Stimulated activated naive CD8-positive, alpha-beta T cell treated with anti-CD3 and anti-CD28 coated beads, Interleukin-15, amount 100 ng/mL, for 72 hours (primary cell): ENCODE measurements at regions not wholly inside any gene's neighbourhood (a gene's known extent, or its start where the extent isn't known, plus 50 kb on each side); places are given as distances from the start of the nearest gene placed in this dataset.

Experiments
- ATAC-seq: fragments of 150-1000 bp; cut with Tn5 transposase; 2 replicates; pipeline ENCODE4 v1.10.0; 2021; ENCODE audit warnings: mild to moderate bottlenecking, moderate library complexity
- DNase-seq, 2 donors: peaks; one replicate each; pipeline ENCODE4 v3.0.0; 2021 to 2022
- H3K27ac Mint-ChIP-seq, 2 donors: one replicate each; pipeline ENCODE4 v1.8.0; 2022; ENCODE audit warnings: mild to moderate bottlenecking in 2 of 2, mixed read lengths in 2 of 2, moderate library complexity in 2 of 2
- H3K27me3 Mint-ChIP-seq: one replicate; pipeline ENCODE4 v1.8.0; 2022; ENCODE audit warnings: mixed read lengths
- H3K4me1 Mint-ChIP-seq: one replicate; pipeline ENCODE4 v1.8.0; 2022; ENCODE audit warnings: mild to moderate bottlenecking, mixed read lengths
- H3K4me3 Mint-ChIP-seq, 2 donors: one replicate each; pipeline ENCODE4 v1.8.0; 2022; ENCODE audit warnings: mild to moderate bottlenecking in 2 of 2, mixed read lengths in 2 of 2, moderate library complexity in 1 of 2
- H3K9me3 Mint-ChIP-seq, 2 donors: one replicate each; pipeline ENCODE4 v1.8.0; 2022; ENCODE audit warnings: mixed read lengths in 2 of 2

GRCh38 chr18:43682196-43682595, 404.9 kb upstream of the SYT4 start:
- no peak overlapping the region for H3K27ac Mint-ChIP-seq
- no peak for ATAC-seq
- H3K9me3 Mint-ChIP-seq = peaks cover 6 to 16% of the 10 kb centered on the region in 2 donors

GRCh38 chr18:43686709-43687108, 409.4 kb upstream of the SYT4 start:
- Mint-ChIP-seq H3K9me3 (peaks cover 7 to 9% of the 10 kb centered on the region in 2 donors), H3K27ac (peak overlapping the region in 1 of 2 donors; percentile 42), H3K4me1 (no peaks in the 10 kb centered on the region), H3K4me3 (no peak overlapping the region), H3K27me3 (no peaks in the 10 kb centered on the region)
- ATAC-seq (no peak), DNase-seq (no peak)

More at GRCh38 chr18:43682196-43682595, 404.9 kb upstream of the SYT4 start:
- Mint-ChIP-seq H3K4me3 (no peak overlapping the region), H3K27me3 (no peaks in the 10 kb centered on the region), H3K4me1 (no peaks in the 10 kb centered on the region)
- DNase-seq = no peak

GRCh38 chr18:43692099-43692690, 414.9 kb upstream of the SYT4 start:
- ATAC-seq (no peak), DNase-seq (no peak)
- Mint-ChIP-seq H3K27me3 (no peaks in the 10 kb centered on the region), H3K27ac (no peak overlapping the region), H3K4me1 (no peaks in the 10 kb centered on the region), H3K9me3 (peaks cover 4 to 7% of the 10 kb centered on the region in 2 donors), H3K4me3 (no peak overlapping the region)

- Mint-ChIP-seq H3K9me3 (peaks cover 6 to 11% of the 10 kb centered on the region in 2 donors), H3K4me3 (no peak overlapping the region)
Measured at GRCh38 chr18:43702399-43702798, 425.1 kb upstream of the SYT4 start.

GRCh38 chr18:43703050-43703449, 425.8 kb upstream of the SYT4 start:
- Mint-ChIP-seq H3K27ac (no peak overlapping the region), H3K4me1 (no peaks in the 10 kb centered on the region), H3K4me3 (no peak overlapping the region), H3K27me3 (no peaks in the 10 kb centered on the region), H3K9me3 (peaks cover 6 to 11% of the 10 kb centered on the region in 2 donors)
- DNase-seq (no peak), ATAC-seq (no peak)

More at GRCh38 chr18:43702399-43702798, 425.1 kb upstream of the SYT4 start:
- H3K27ac Mint-ChIP-seq = no peak overlapping the region
- ATAC-seq = no peak
- H3K4me1 Mint-ChIP-seq = no peaks in the 10 kb centered on the region
- no peak for DNase-seq
- H3K27me3 Mint-ChIP-seq = no peaks in the 10 kb centered on the region

GRCh38 chr18:43705850-43706249, 428.6 kb upstream of the SYT4 start:
- DNase-seq = no peak
- no peaks in the 10 kb centered on the region for H3K27me3 Mint-ChIP-seq
- H3K4me3 Mint-ChIP-seq = no peak overlapping the region
- ATAC-seq = no peak
- no peaks in the 10 kb centered on the region for H3K4me1 Mint-ChIP-seq
- peaks cover 6 to 11% of the 10 kb centered on the region in 2 donors for H3K9me3 Mint-ChIP-seq
- H3K27ac Mint-ChIP-seq = no peak overlapping the region

GRCh38 chr18:43710135-43710534, 432.8 kb upstream of the SYT4 start:
- Mint-ChIP-seq H3K4me3 (no peak overlapping the region), H3K4me1 (no peaks in the 10 kb centered on the region), H3K27ac (no peak overlapping the region), H3K27me3 (no peaks in the 10 kb centered on the region), H3K9me3 (peaks cover 0 to 16% of the 10 kb centered on the region in 2 donors)
- DNase-seq (no peak), ATAC-seq (no peak)

GRCh38 chr18:43714343-43715010, 437.2 kb upstream of the SYT4 start:
- Mint-ChIP-seq H3K27me3 (no peaks in the 10 kb centered on the region), H3K27ac (no peak overlapping the region), H3K4me1 (no peaks in the 10 kb centered on the region), H3K4me3 (no peak overlapping the region), H3K9me3 (peaks cover under 1 to 5% of the 10 kb centered on the region in 2 donors)
- no peak for ATAC-seq
- DNase-seq = no peak

GRCh38 chr18:43719267-43719795, 442.0 kb upstream of the SYT4 start:
- no peak overlapping the region for H3K27ac Mint-ChIP-seq
- H3K4me3 Mint-ChIP-seq = no peak overlapping the region
- ATAC-seq (no peak), DNase-seq (no peak)
- H3K4me1 Mint-ChIP-seq = no peaks in the 10 kb centered on the region
- H3K27me3 Mint-ChIP-seq = no peaks in the 10 kb centered on the region
- peaks cover 25 to 44% of the 10 kb centered on the region in 2 donors for H3K9me3 Mint-ChIP-seq

- Mint-ChIP-seq H3K4me1 (no peaks in the 10 kb centered on the region), H3K27me3 (no peaks in the 10 kb centered on the region), H3K9me3 (peaks cover 30 to 44% of the 10 kb centered on the region in 2 donors), H3K4me3 (no peak overlapping the region), H3K27ac (no peak overlapping the region)
- no peak for ATAC-seq
- no peak for DNase-seq
Measured at GRCh38 chr18:43720041-43720440, 442.8 kb upstream of the SYT4 start.

- Mint-ChIP-seq H3K27me3 (no peaks in the 10 kb centered on the region), H3K27ac (no peak overlapping the region), H3K9me3 (peaks cover 11 to 12% of the 10 kb centered on the region in 2 donors), H3K4me3 (no peak overlapping the region), H3K4me1 (no peaks in the 10 kb centered on the region)
- DNase-seq (no peak), ATAC-seq (no peak)
Measured at GRCh38 chr18:43735570-43735969, 458.3 kb upstream of the SYT4 start.

GRCh38 chr18:43744960-43745745, 467.9 kb upstream of the SYT4 start:
- Mint-ChIP-seq H3K4me1 (no peaks in the 10 kb centered on the region), H3K4me3 (no peak overlapping the region), H3K9me3 (peaks cover 0 to 17% of the 10 kb centered on the region in 2 donors), H3K27me3 (no peaks in the 10 kb centered on the region), H3K27ac (no peak overlapping the region)
- DNase-seq (no peak), ATAC-seq (no peak)

- Mint-ChIP-seq H3K27me3 (no peaks in the 10 kb centered on the region), H3K4me1 (no peaks in the 10 kb centered on the region), H3K27ac (no peak overlapping the region), H3K9me3 (peaks cover 4 to 16% of the 10 kb centered on the region in 2 donors), H3K4me3 (no peak overlapping the region)
- ATAC-seq (no peak), DNase-seq (no peak)
Measured at GRCh38 chr18:43751203-43751602, 473.9 kb upstream of the SYT4 start.

- Mint-ChIP-seq H3K9me3 (peaks cover 7 to 10% of the 10 kb centered on the region in 2 donors), H3K27ac (no peak overlapping the region), H3K4me3 (no peak overlapping the region), H3K27me3 (no peaks in the 10 kb centered on the region), H3K4me1 (no peaks in the 10 kb centered on the region)
- ATAC-seq (no peak), DNase-seq (no peak)
Measured at GRCh38 chr18:43751835-43752234, 474.5 kb upstream of the SYT4 start.

- DNase-seq (no peak), ATAC-seq (no peak)
- H3K4me3 Mint-ChIP-seq = no peak overlapping the region
- peaks cover 9 to 11% of the 10 kb centered on the region in 2 donors for H3K9me3 Mint-ChIP-seq
- H3K27me3 Mint-ChIP-seq = no peaks in the 10 kb centered on the region
- H3K4me1 Mint-ChIP-seq = no peaks in the 10 kb centered on the region
- H3K27ac Mint-ChIP-seq = no peak overlapping the region
Measured at GRCh38 chr18:43757273-43757672, 480.0 kb upstream of the SYT4 start.

GRCh38 chr18:43758734-43759133, 481.4 kb upstream of the SYT4 start:
- no peaks in the 10 kb centered on the region for H3K4me1 Mint-ChIP-seq
- no peaks in the 10 kb centered on the region for H3K27me3 Mint-ChIP-seq
- peaks cover 3 to 6% of the 10 kb centered on the region in 2 donors for H3K9me3 Mint-ChIP-seq
- H3K27ac Mint-ChIP-seq = no peak overlapping the region
- no peak for ATAC-seq
- DNase-seq = no peak
- no peak overlapping the region for H3K4me3 Mint-ChIP-seq
